SU-DHL-6 (cell line): ENCODE measurements at regions not wholly inside any gene's neighbourhood (a gene's known extent, or its start where the extent isn't known, plus 50 kb on each side); places are given as distances from the start of the nearest gene placed in this dataset.
"Not testable (repeated sequence)": the region's sequence is repeated elsewhere in the genome, so short reads cannot be mapped to it uniquely, and the experiment has no call there.

Experiments
- H2AFZ ChIP-seq: fragments of 200-600 bp; sonication (generic); 2 replicates; pipeline ENCODE4 v1.6.1; 2014; ENCODE audit warnings: low read depth, mild to moderate bottlenecking, moderate library complexity, mixed read lengths, antibody characterized with exemption, low read length; ENCODE audit not compliant: severe bottlenecking
- H3F3A ChIP-seq: fragments of 200-600 bp; shearing (Covaris generic); 2 replicates; pipeline ENCODE4 v1.6.0; 2016; ENCODE audit warnings: antibody characterized with exemption, mild to moderate bottlenecking; ENCODE audit not compliant: insufficient read depth
- H3K27ac ChIP-seq: fragments of 200-600 bp; sonication (generic); 2 replicates; pipeline ENCODE4 v1.5.1; 2016; ENCODE audit warnings: low read depth, mild to moderate bottlenecking, low read length, moderate library complexity, mixed read lengths
- H3K27me3 ChIP-seq: fragments of 200-600 bp; sonication (generic), shearing (Covaris generic); 2 replicates; pipeline ENCODE4 v1.6.0; 2014; ENCODE audit warnings: mild to moderate bottlenecking, low read length
- H3K36me3 ChIP-seq: fragments of 200-600 bp; sonication (generic); 2 replicates; pipeline ENCODE4 v1.6.1; 2014; ENCODE audit warnings: mild to moderate bottlenecking, low read length, mixed read lengths
- H3K4me2 ChIP-seq: fragments of 300-600, 200-600 bp; shearing (Covaris generic), sonication (generic); 2 replicates; pipeline ENCODE4 v1.6.0; 2014; ENCODE audit warnings: low read length, low read depth, mild to moderate bottlenecking; ENCODE audit not compliant: poor library complexity, severe bottlenecking
- H3K4me3 ChIP-seq: fragments of 200-600 bp; sonication (generic); 2 replicates; pipeline ENCODE4 v1.5.1; 2014; ENCODE audit warnings: antibody characterized with exemption, low read length, mild to moderate bottlenecking, mixed read lengths; ENCODE audit not compliant: insufficient read depth, poor library complexity, severe bottlenecking
- H3K79me2 ChIP-seq: fragments of 200-600 bp; sonication (generic); 2 replicates; pipeline ENCODE4 v1.6.1; 2014; ENCODE audit warnings: mild to moderate bottlenecking, low read length, moderate library complexity; ENCODE audit not compliant: insufficient read depth
- H3K9ac ChIP-seq: fragments of 200-600 bp; sonication (generic); 2 replicates; pipeline ENCODE4 v1.7.0; 2014; ENCODE audit warnings: mild to moderate bottlenecking, low read length
- H3K9me2 ChIP-seq: fragments of 200-600 bp; sonication (generic); replicated peaks from 2 replicates; pipeline ENCODE4 v1.6.1; 2014; ENCODE audit warnings: low read length; ENCODE audit not compliant: insufficient read depth
- H3K9me3 ChIP-seq: fragments of 200-600 bp; sonication (generic); 2 replicates; pipeline ENCODE4 v1.6.1; 2014; ENCODE audit warnings: low read length, mixed read lengths; ENCODE audit not compliant: insufficient read depth
- H4K20me1 ChIP-seq: fragments of 200-600 bp; sonication (generic); 2 replicates; pipeline ENCODE4 v1.6.1; 2014; ENCODE audit warnings: low read depth, mild to moderate bottlenecking, antibody characterized with exemption, low read length, moderate library complexity, mixed read lengths
- EZH2phosphoT487 ChIP-seq: fragments of 200-600 bp; sonication (generic), shearing (Covaris generic); conservative IDR thresholded peaks from 2 replicates; pipeline ENCODE4 v1.6.1; 2018; ENCODE audit warnings: mild to moderate bottlenecking, antibody characterized with exemption, low read length, moderate library complexity, mixed read lengths
- TF ChIP-seq, protein P1 (sequence below): fragments of 200-600 bp; sonication (generic); IDR thresholded peaks from one replicate; pipeline ENCODE4 v1.5.1; 2017; ENCODE audit warnings: antibody characterized with exemption, mild to moderate bottlenecking, low read length, moderate library complexity; ENCODE audit not compliant: insufficient read depth, poor library complexity, severe bottlenecking

DNA sequence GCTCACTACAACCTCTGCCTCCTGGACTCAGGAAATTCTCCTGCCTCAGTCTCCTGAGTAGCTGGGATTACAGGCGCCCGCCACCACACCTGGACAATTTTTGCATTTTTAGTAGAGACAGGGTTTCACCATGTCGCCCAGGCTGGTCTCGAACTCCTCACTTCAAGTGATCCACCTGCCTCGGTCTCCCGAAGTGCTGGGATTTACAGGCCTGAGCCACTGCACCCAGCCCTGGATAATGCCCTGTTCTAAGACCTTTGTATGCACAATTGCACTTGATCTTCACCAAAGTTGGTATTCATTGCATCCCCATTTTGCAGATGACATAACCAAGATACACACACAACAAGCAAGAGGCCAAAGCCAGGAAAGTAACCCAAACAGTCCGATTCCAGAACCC, 97.7 kb upstream of the CARD11 start:
- no peaks in the 10 kb centered on the region for H3K9me2 ChIP-seq
- no peak overlapping the region for H3K27ac ChIP-seq
- no peaks in the 10 kb centered on the region for H3K9me3 ChIP-seq
- H3F3A ChIP-seq = no peaks in the 10 kb centered on the region
- H3K9ac ChIP-seq = no peak overlapping the region
- no peak overlapping the region for H3K4me3 ChIP-seq
- H4K20me1 ChIP-seq = no peaks in the 10 kb centered on the region
- no peak for TF ChIP-seq EZH2phosphoT487
- TF ChIP-seq, protein P1, sequence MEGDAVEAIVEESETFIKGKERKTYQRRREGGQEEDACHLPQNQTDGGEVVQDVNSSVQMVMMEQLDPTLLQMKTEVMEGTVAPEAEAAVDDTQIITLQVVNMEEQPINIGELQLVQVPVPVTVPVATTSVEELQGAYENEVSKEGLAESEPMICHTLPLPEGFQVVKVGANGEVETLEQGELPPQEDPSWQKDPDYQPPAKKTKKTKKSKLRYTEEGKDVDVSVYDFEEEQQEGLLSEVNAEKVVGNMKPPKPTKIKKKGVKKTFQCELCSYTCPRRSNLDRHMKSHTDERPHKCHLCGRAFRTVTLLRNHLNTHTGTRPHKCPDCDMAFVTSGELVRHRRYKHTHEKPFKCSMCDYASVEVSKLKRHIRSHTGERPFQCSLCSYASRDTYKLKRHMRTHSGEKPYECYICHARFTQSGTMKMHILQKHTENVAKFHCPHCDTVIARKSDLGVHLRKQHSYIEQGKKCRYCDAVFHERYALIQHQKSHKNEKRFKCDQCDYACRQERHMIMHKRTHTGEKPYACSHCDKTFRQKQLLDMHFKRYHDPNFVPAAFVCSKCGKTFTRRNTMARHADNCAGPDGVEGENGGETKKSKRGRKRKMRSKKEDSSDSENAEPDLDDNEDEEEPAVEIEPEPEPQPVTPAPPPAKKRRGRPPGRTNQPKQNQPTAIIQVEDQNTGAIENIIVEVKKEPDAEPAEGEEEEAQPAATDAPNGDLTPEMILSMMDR = no peak
- H2AFZ ChIP-seq = no peak overlapping the region
- H3K4me2 ChIP-seq = no peak overlapping the region
- no peaks in the 10 kb centered on the region for H3K36me3 ChIP-seq
- no peaks in the 10 kb centered on the region for H3K79me2 ChIP-seq
- H3K27me3 ChIP-seq = no peaks in the 10 kb centered on the region

DNA sequence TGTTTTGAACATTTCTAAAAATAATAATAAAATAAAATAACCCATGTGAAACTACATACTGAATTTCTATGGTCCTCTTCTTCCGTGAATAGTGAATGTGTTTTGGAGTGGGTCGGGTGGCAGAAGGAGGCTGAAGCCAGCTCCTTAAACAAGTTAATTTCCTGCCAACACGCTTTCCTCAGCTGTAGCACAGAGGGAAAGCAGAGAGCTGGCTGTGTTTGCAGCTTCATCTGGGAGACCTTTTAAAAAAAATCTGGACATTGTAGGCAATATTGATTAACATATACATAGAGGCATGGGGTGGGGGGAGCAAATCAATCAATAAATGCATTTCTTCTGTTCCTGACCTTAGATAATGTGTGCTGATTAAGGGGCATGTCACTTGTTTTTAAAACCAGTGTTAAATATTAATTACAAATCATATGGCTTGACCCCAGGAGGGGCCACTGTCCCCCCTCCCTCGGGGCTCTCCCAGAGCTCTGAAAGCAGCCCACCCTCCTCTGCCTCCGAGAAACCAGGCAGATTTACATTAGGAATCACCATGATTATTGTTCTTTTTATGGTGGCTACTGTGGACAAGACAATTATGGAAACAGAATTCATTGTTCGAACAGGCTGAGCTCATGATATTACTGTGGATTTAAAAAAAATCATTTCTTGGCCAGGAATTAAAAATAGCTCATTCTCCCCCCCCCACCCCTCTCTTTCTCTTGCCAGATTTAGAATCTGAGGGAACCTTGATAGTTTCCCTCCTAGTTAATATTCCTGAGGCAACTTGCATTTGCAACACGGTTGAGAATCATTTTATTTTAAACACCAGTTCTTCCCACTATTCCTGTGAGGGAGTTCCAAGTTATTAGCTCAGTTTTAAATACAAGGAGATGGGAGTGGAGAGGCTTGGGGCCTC, 100.5 kb upstream of the CARD11 start:
- Histone ChIP-seq H3K27ac (no peak overlapping the region), H3K27me3 (no peaks in the 10 kb centered on the region), H4K20me1 (no peaks in the 10 kb centered on the region), H3K9me2 (no peaks in the 10 kb centered on the region), H3K4me2 (no peak overlapping the region), H2AFZ (no peak overlapping the region), H3K79me2 (no peaks in the 10 kb centered on the region), H3K4me3 (no peak overlapping the region), H3K9ac (no peak overlapping the region), H3K36me3 (no peaks in the 10 kb centered on the region), H3K9me3 (no peaks in the 10 kb centered on the region), H3F3A (no peaks in the 10 kb centered on the region)
- TF ChIP-seq, protein P1 = no peak

DNA sequence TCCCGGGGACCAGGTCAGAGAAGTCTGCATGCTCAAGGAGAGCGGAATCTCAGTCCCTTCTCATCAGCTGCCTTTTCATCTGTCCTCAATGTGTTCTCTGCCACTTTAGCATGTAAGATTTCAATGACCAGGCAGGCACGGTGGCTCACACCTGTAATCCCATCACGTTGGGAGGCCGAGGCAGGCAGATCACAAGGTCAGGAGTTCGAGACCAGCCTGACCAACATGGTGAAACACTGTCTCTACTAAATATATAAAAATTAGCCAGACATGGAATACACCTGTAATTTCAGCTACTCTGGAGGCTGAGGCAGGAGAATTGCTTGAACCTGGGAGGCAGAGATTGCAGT, 101.1 kb upstream of the CARD11 start:
- not testable (repeated sequence) for H3K4me2 ChIP-seq, H2AFZ ChIP-seq, H3K27me3 ChIP-seq, H3K4me3 ChIP-seq, H3F3A ChIP-seq, H4K20me1 ChIP-seq, H3K79me2 ChIP-seq, H3K27ac ChIP-seq, H3K36me3 ChIP-seq, H3K9me3 ChIP-seq, H3K9ac ChIP-seq, H3K9me2 ChIP-seq

DNA sequence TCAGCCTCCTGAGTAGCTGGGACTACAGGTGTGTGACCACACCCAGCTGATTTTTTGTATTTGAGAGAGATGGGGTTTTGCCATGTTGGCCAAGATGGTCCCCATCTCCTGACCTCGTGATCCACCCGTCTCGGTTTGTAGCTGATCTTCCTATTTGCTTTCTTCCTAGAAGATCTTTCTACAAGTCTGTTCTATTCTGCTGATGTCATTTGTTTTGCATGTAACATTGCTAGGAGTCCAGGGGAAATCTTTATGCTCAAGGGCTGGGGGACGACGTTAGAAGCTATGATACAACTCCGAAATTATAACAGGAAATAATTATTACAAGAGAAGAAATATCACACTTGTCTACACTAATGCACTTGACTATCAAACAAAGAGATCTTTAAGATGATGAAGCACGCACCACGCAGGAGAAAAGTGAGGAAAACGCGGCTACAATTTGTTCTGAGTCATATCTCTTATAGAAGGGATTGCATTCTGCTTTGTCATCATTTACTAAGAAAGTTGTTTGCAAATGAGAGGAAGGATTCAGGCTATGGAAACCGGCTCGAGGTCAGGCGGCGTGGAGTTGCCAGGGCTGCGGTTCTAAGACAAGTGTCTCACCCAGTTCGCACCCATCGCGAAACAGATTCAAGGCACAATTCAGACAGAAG, 103.0 kb upstream of the CARD11 start:
- no peaks in the 10 kb centered on the region for H3K36me3 ChIP-seq
- no peak overlapping the region for H3K4me3 ChIP-seq
- no peaks in the 10 kb centered on the region for H4K20me1 ChIP-seq
- no peak overlapping the region for H2AFZ ChIP-seq
- no peaks in the 10 kb centered on the region for H3F3A ChIP-seq
- H3K27me3 ChIP-seq = no peaks in the 10 kb centered on the region
- no peak overlapping the region for H3K4me2 ChIP-seq
- no peak overlapping the region for H3K9ac ChIP-seq
- no peak overlapping the region for H3K27ac ChIP-seq
- H3K9me2 ChIP-seq = no peaks in the 10 kb centered on the region
- H3K9me3 ChIP-seq = no peaks in the 10 kb centered on the region
- H3K79me2 ChIP-seq = no peaks in the 10 kb centered on the region
- TF ChIP-seq EZH2phosphoT487 = no peak
- TF ChIP-seq, protein P1 = no peak

DNA sequence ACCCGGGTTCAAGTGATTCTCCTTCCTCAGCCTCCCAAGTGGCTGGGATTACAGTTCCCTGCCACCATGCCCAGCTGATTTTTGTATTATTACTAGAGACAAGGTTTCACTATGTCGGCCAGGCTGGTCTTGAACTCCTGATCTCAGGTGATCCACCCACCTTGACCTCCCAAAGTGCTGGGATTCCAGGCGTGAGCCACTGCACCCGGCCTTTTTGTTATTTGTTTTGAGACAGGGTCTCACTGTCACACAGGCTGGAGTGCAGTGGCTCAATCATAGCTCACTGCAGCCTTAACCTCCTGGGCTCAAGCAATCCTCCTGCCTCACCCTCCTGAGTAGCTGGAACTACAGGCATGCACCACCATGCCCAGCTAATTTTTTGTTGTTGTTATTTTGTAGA, 104.8 kb upstream of the CARD11 start:
- not testable (repeated sequence) for H3K9ac ChIP-seq, H3K9me3 ChIP-seq, H3K9me2 ChIP-seq, H3K27me3 ChIP-seq, H4K20me1 ChIP-seq, H3K27ac ChIP-seq, H3F3A ChIP-seq, H3K36me3 ChIP-seq, H3K79me2 ChIP-seq, H3K4me3 ChIP-seq, H2AFZ ChIP-seq, H3K4me2 ChIP-seq
